Peyer's patch (tissue), 4 donors: ENCODE measurements at regions not wholly inside any gene's neighbourhood (a gene's known extent, or its start where the extent isn't known, plus 50 kb on each side); places are given as distances from the start of the nearest gene placed in this dataset.

Source experiments
- POLR2A ChIP-seq, 2 donors: fragments of 450-650 bp; IDR thresholded peaks; one replicate each; pipeline ENCODE4 v1.5.1; 2017; ENCODE audit warnings: antibody characterized with exemption in 2 of 2, mild to moderate bottlenecking in 2 of 2, moderate library complexity in 2 of 2
- TF ChIP-seq, protein P1 (sequence below), 6 experiments: fragments of 450-650 bp in 4 of 6; fragments of 200-600 bp in 2 of 6; sonication (generic) in 1 of 6; IDR thresholded peaks; one replicate each; pipeline ENCODE4 v1.5.1; 2017 to 2019; ENCODE audit warnings: antibody characterized with exemption in 6 of 6, mild to moderate bottlenecking in 3 of 6, moderate library complexity in 1 of 6

- TF ChIP-seq, protein P1, sequence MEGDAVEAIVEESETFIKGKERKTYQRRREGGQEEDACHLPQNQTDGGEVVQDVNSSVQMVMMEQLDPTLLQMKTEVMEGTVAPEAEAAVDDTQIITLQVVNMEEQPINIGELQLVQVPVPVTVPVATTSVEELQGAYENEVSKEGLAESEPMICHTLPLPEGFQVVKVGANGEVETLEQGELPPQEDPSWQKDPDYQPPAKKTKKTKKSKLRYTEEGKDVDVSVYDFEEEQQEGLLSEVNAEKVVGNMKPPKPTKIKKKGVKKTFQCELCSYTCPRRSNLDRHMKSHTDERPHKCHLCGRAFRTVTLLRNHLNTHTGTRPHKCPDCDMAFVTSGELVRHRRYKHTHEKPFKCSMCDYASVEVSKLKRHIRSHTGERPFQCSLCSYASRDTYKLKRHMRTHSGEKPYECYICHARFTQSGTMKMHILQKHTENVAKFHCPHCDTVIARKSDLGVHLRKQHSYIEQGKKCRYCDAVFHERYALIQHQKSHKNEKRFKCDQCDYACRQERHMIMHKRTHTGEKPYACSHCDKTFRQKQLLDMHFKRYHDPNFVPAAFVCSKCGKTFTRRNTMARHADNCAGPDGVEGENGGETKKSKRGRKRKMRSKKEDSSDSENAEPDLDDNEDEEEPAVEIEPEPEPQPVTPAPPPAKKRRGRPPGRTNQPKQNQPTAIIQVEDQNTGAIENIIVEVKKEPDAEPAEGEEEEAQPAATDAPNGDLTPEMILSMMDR (IDR thresholded peaks at IDR 0.05) = no peak
- no peak for TF ChIP-seq POLR2A (IDR thresholded peaks at IDR 0.05)
Measured at GRCh38 chr12:13591488-13591887, 389.9 kb downstream of the GRIN2B start.
